ENCODE measurements at regions not wholly inside any gene's neighbourhood (a gene's known extent, or its start where the extent isn't known, plus 50 kb on each side); places are given as distances from the start of the nearest gene placed in this dataset.

GRCh38 chr10:9965341-9965740 is 1052.3 kb upstream of the CELF2 start:
- ATAC-seq (ENCODE audit: low FRiP score) (no peak), DNase-seq (ENCODE audit: low spot score) (no peak)
- TF ChIP-seq CTCF (IDR thresholded peaks at IDR 0.05): no peak

- ATAC-seq (ENCODE audit: low FRiP score): no peak
- no peak for DNase-seq (ENCODE audit: low spot score)
- TF ChIP-seq CTCF (IDR thresholded peaks at IDR 0.05): no peak
Measured at GRCh38 chr10:9986786-9987185, 1030.9 kb upstream of the CELF2 start.

- DNase-seq (ENCODE audit: low spot score): no peak
- no peak for ATAC-seq (ENCODE audit: low FRiP score)
- TF ChIP-seq CTCF (IDR thresholded peaks at IDR 0.05): no peak
Measured at GRCh38 chr10:9987197-9987596, 1030.5 kb upstream of the CELF2 start.

GRCh38 chr10:9992661-9993060 is 1025.0 kb upstream of the CELF2 start:
- DNase-seq (ENCODE audit: low spot score) (no peak), ATAC-seq (ENCODE audit: low FRiP score) (no peak)
- no peak for TF ChIP-seq CTCF (IDR thresholded peaks at IDR 0.05)

- DNase-seq (ENCODE audit: low spot score) (no peak), ATAC-seq (ENCODE audit: low FRiP score) (no peak)
- no peak for TF ChIP-seq CTCF (IDR thresholded peaks at IDR 0.05)
Measured at GRCh38 chr10:9994131-9994530, 1023.5 kb upstream of the CELF2 start.

- ATAC-seq (ENCODE audit: low FRiP score): no peak
- TF ChIP-seq CTCF (IDR thresholded peaks at IDR 0.05): no peak
- no peak for DNase-seq (ENCODE audit: low spot score)
Measured at GRCh38 chr10:9999627-10000026, 1018.0 kb upstream of the CELF2 start.

- no peak for DNase-seq (ENCODE audit: low spot score)
- TF ChIP-seq CTCF (IDR thresholded peaks at IDR 0.05): no peak
- no peak for ATAC-seq (ENCODE audit: low FRiP score)
Measured at GRCh38 chr10:10007957-10008356, 1009.7 kb upstream of the CELF2 start.
